ENCODE measurements at regions not wholly inside any gene's neighbourhood (a gene's known extent, or its start where the extent isn't known, plus 50 kb on each side); places are given as distances from the start of the nearest gene placed in this dataset.
"Not testable (repeated sequence)": the region's sequence is repeated elsewhere in the genome, so short reads cannot be mapped to it uniquely, and the experiment has no call there.

GRCh38 chr4:141346144-141346543 is 125.4 kb downstream of the ZNF330 start:
- DNase-seq (ENCODE audit: low read depth), result no peak

GRCh38 chr4:141347684-141348083 is 127.0 kb downstream of the ZNF330 start:
- DNase-seq (ENCODE audit: low read depth), result no peak

- DNase-seq (ENCODE audit: low read depth), result no peak
Observed at GRCh38 chr4:141348125-141348524, 127.4 kb downstream of the ZNF330 start.

- DNase-seq (ENCODE audit: low read depth), result no peak
Observed at GRCh38 chr4:141348573-141348972, 127.9 kb downstream of the ZNF330 start.

- DNase-seq (ENCODE audit: low read depth), result no peak
Observed at GRCh38 chr4:141349236-141349635, 128.5 kb downstream of the ZNF330 start.

- DNase-seq (ENCODE audit: low read depth), result no peak
Observed at GRCh38 chr4:141350122-141350905, 129.6 kb downstream of the ZNF330 start.

- DNase-seq (ENCODE audit: low read depth), result no peak
Observed at GRCh38 chr4:141352331-141352730, 131.6 kb downstream of the ZNF330 start.

GRCh38 chr4:141352909-141353525 is 132.3 kb downstream of the ZNF330 start:
- DNase-seq (ENCODE audit: low read depth), result no peak

GRCh38 chr4:141356321-141356962 is 135.7 kb downstream of the ZNF330 start:
- DNase-seq (ENCODE audit: low read depth), result no peak

GRCh38 chr4:141356963-141357335 is 136.3 kb downstream of the ZNF330 start:
- DNase-seq (ENCODE audit: low read depth), result no peak

- not testable (repeated sequence) for DNase-seq (ENCODE audit: low read depth)
Observed at GRCh38 chr4:141368241-141368640, 147.5 kb downstream of the ZNF330 start.

GRCh38 chr4:141371206-141371605 is 150.5 kb downstream of the ZNF330 start:
- DNase-seq (ENCODE audit: low read depth), result no peak

- DNase-seq (ENCODE audit: low read depth), result no peak
Observed at GRCh38 chr4:141375855-141376254, 155.2 kb downstream of the ZNF330 start.

- no peak for DNase-seq (ENCODE audit: low read depth)
Observed at GRCh38 chr4:141376769-141377168, 156.1 kb downstream of the ZNF330 start.

- no peak for DNase-seq (ENCODE audit: low read depth)
Observed at GRCh38 chr4:141387299-141387698, 166.6 kb downstream of the ZNF330 start.

- no peak for DNase-seq (ENCODE audit: low read depth)
Observed at GRCh38 chr4:141388481-141388880, 167.8 kb downstream of the ZNF330 start.

- DNase-seq (ENCODE audit: low read depth), result no peak
Observed at GRCh38 chr4:141389649-141390048, 169.0 kb downstream of the ZNF330 start.

- no peak for DNase-seq (ENCODE audit: low read depth)
Observed at GRCh38 chr4:141390571-141390970, 169.9 kb downstream of the ZNF330 start.

- no peak for DNase-seq (ENCODE audit: low read depth)
Observed at GRCh38 chr4:141391293-141391692, 170.6 kb downstream of the ZNF330 start.

- no peak for DNase-seq (ENCODE audit: low read depth)
Observed at GRCh38 chr4:141391771-141392170, 171.1 kb downstream of the ZNF330 start.

- no peak for DNase-seq (ENCODE audit: low read depth)
Observed at GRCh38 chr4:141395246-141395830, 174.6 kb downstream of the ZNF330 start.

GRCh38 chr4:141395919-141396318 is 175.2 kb downstream of the ZNF330 start:
- DNase-seq (ENCODE audit: low read depth), result no peak

- DNase-seq (ENCODE audit: low read depth), result no peak
Observed at GRCh38 chr4:141402712-141403111, 182.0 kb downstream of the ZNF330 start.
